ENCODE measurements at regions not wholly inside any gene's neighbourhood (a gene's known extent, or its start where the extent isn't known, plus 50 kb on each side); places are given as distances from the start of the nearest gene placed in this dataset.

DNA sequence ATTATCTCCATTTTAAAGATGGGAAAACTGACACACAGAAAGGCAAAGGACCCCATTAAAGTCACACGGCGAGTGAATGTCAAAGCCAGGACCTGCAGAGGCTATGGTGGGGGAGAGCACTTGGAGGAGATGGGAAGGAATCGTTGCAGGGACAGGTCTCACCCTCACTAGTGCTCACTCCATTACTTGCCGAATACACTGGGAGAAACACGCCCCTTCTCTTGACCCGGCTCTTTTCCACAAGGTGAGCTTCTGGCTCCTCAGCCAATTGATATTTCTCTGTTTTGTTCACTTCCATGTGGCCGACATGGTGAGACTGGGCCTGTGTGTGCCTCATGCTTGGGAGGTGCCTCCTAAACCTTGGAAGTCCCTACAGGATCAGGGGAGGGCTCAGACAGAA lies 117.8 kb upstream of the KCNG1 start:
- DNase-seq (ENCODE audit: low spot score) (no peak), ATAC-seq (ENCODE audit: low read depth) (no peak)
- no peaks in the 10 kb centered on the region for H3K27me3 ChIP-seq (ENCODE audit: insufficient read depth, poor library complexity, severe bottlenecking)
- H3K27ac ChIP-seq (ENCODE audit: poor library complexity, severe bottlenecking), result no peak overlapping the region
- no peaks in the 10 kb centered on the region for H3K9me3 ChIP-seq (ENCODE audit: severe bottlenecking)
- H3K4me3 ChIP-seq (ENCODE audit: severe bottlenecking), result no peak overlapping the region
- H3K36me3 ChIP-seq (ENCODE audit: low read depth), result no peaks in the 10 kb centered on the region
- H3K4me1 ChIP-seq (ENCODE audit: insufficient read depth, poor library complexity, severe bottlenecking), result no peaks in the 10 kb centered on the region
- TF ChIP-seq, protein P1, sequence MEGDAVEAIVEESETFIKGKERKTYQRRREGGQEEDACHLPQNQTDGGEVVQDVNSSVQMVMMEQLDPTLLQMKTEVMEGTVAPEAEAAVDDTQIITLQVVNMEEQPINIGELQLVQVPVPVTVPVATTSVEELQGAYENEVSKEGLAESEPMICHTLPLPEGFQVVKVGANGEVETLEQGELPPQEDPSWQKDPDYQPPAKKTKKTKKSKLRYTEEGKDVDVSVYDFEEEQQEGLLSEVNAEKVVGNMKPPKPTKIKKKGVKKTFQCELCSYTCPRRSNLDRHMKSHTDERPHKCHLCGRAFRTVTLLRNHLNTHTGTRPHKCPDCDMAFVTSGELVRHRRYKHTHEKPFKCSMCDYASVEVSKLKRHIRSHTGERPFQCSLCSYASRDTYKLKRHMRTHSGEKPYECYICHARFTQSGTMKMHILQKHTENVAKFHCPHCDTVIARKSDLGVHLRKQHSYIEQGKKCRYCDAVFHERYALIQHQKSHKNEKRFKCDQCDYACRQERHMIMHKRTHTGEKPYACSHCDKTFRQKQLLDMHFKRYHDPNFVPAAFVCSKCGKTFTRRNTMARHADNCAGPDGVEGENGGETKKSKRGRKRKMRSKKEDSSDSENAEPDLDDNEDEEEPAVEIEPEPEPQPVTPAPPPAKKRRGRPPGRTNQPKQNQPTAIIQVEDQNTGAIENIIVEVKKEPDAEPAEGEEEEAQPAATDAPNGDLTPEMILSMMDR (IDR thresholded peaks at IDR 0.05; ENCODE audit: poor library complexity, severe bottlenecking), result no peak

DNA sequence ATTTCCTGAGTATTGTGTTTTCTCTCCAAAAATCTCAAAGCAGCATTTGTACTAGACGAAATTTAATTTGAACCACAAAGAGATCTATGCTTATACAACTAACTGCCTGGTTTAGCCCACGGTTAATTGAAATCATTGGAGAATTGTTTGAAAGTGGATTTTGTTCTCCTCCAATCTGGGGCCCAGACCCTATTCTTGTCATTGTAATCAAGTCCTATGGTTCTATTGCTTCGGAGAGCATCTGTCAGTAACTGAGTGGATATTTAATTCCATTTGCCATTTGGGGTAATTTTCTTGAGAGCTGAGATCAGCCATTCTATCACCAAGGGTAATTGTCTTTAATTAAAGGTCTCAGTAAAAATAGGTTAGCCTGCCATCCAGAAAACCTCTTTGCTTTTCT lies 117.0 kb upstream of the KCNG1 start:
- TF ChIP-seq, protein P1 (IDR thresholded peaks at IDR 0.05; ENCODE audit: poor library complexity, severe bottlenecking), result no peak
- Histone ChIP-seq H3K36me3 (ENCODE audit: low read depth) (no peaks in the 10 kb centered on the region), H3K27me3 (ENCODE audit: insufficient read depth, poor library complexity, severe bottlenecking) (no peaks in the 10 kb centered on the region), H3K4me3 (ENCODE audit: severe bottlenecking) (no peak overlapping the region), H3K9me3 (ENCODE audit: severe bottlenecking) (no peaks in the 10 kb centered on the region), H3K4me1 (ENCODE audit: insufficient read depth, poor library complexity, severe bottlenecking) (no peaks in the 10 kb centered on the region), H3K27ac (ENCODE audit: poor library complexity, severe bottlenecking) (no peak overlapping the region)
- DNase-seq (ENCODE audit: low spot score), result no peak
- no peak for ATAC-seq (ENCODE audit: low read depth)

DNA sequence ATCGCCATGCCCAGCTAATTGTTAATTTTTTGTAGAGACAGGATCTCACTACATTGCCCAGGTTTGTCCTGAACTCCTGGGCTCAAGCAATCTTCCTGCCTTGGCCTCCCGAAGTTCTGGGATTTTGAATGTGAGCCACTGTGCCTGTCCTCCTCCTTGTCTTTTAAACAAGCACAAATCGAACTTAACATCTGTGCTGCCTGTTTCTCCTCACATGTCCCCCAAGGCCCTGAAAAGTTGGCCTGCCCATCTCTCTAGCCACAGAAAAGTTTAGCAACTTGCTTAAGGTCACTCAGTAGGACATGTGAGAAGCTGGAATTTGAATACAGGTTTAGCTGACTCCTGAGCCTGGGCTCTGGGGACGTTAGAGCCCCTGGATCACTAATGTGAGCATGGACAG lies 115.7 kb upstream of the KCNG1 start:
- Histone ChIP-seq H3K4me3 (ENCODE audit: severe bottlenecking) (no peak overlapping the region), H3K9me3 (ENCODE audit: severe bottlenecking) (no peaks in the 10 kb centered on the region), H3K27me3 (ENCODE audit: insufficient read depth, poor library complexity, severe bottlenecking) (no peaks in the 10 kb centered on the region), H3K36me3 (ENCODE audit: low read depth) (no peaks in the 10 kb centered on the region), H3K4me1 (ENCODE audit: insufficient read depth, poor library complexity, severe bottlenecking) (no peaks in the 10 kb centered on the region), H3K27ac (ENCODE audit: poor library complexity, severe bottlenecking) (no peak overlapping the region)
- TF ChIP-seq, protein P1 (IDR thresholded peaks at IDR 0.05; ENCODE audit: poor library complexity, severe bottlenecking), result no peak
- no peak for ATAC-seq (ENCODE audit: low read depth)
- DNase-seq (ENCODE audit: low spot score), result no peak

DNA sequence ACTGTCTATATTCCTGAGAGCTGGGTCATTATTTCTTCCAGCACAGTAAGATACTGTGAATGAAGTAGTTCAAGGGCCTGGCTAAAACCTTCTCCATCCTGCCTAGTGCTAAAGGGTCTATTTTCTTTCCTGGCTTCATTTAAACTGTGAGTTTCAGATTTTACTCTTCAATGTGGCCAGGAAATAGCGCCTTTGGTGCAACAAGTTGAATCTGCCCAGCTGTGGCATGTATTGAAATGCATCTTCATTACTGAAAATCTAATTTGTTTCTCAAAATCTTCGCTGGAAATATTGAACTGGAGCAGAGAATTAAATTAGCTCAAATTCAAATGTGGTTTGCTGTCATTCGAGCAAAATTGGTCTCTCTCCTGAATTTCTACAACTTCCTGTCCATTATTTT lies 114.6 kb upstream of the KCNG1 start:
- ATAC-seq (ENCODE audit: low read depth), result no peak
- no peaks in the 10 kb centered on the region for H3K27me3 ChIP-seq (ENCODE audit: insufficient read depth, poor library complexity, severe bottlenecking)
- TF ChIP-seq, protein P1 (IDR thresholded peaks at IDR 0.05; ENCODE audit: poor library complexity, severe bottlenecking), result no peak

DNA sequence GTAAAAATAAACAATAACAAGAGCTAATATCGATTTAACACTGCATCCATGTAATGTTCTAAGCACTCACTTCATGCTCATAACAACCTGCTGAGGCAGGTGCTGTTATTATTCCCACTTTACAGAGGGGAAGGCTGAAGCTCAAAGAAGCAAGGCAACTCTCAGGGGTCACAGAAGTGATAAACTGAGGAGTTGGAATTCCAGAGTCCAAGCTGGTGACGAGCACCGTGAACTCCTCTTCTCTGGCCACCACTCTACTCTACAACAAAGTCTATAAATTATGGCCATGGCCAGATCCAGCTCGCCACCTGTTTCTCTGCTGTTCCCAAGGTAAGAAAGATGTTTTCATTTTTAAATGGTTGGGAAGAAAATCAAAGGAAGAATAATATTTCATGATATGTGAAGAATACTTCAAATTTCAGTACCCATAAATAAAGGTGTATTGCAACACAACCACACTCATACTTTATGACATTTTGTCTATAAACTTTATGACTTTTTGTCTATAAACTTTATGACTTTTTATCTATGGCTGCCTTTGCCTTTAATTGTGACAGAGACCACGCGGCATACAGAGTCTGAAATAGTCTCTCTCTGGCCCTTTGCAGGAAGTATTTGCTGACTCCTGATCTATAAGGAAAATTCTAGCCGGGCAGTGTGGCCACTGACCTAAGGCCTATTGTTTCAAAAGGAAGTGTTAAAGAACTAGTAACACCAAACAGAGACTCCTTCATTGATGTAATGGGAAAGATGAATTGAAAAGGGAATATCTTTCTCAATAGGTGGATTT lies 113.2 kb upstream of the KCNG1 start:
- no peak for ATAC-seq (ENCODE audit: low read depth)
- no peaks in the 10 kb centered on the region for H3K36me3 ChIP-seq (ENCODE audit: low read depth)
- TF ChIP-seq, protein P1 (IDR thresholded peaks at IDR 0.05; ENCODE audit: poor library complexity, severe bottlenecking), result no peak
- DNase-seq (ENCODE audit: low spot score), result no peak
- H3K9me3 ChIP-seq (ENCODE audit: severe bottlenecking), result no peaks in the 10 kb centered on the region
- H3K4me3 ChIP-seq (ENCODE audit: severe bottlenecking), result no peak overlapping the region
- no peak overlapping the region for H3K27ac ChIP-seq (ENCODE audit: poor library complexity, severe bottlenecking)
- H3K4me1 ChIP-seq (ENCODE audit: insufficient read depth, poor library complexity, severe bottlenecking), result no peaks in the 10 kb centered on the region
- H3K27me3 ChIP-seq (ENCODE audit: insufficient read depth, poor library complexity, severe bottlenecking), result no peaks in the 10 kb centered on the region

More for the DNA sequence above, 114.6 kb upstream of the KCNG1 start:
- DNase-seq (ENCODE audit: low spot score), result no peak
- H3K9me3 ChIP-seq (ENCODE audit: severe bottlenecking), result no peaks in the 10 kb centered on the region
- H3K27ac ChIP-seq (ENCODE audit: poor library complexity, severe bottlenecking), result no peak overlapping the region
- H3K4me3 ChIP-seq (ENCODE audit: severe bottlenecking), result no peak overlapping the region
- H3K36me3 ChIP-seq (ENCODE audit: low read depth), result no peaks in the 10 kb centered on the region
- no peaks in the 10 kb centered on the region for H3K4me1 ChIP-seq (ENCODE audit: insufficient read depth, poor library complexity, severe bottlenecking)

All from RWPE2 (cell line).